ENCODE measurements at regions not wholly inside any gene's neighbourhood (a gene's known extent, or its start where the extent isn't known, plus 50 kb on each side); places are given as distances from the start of the nearest gene placed in this dataset.

DNA sequence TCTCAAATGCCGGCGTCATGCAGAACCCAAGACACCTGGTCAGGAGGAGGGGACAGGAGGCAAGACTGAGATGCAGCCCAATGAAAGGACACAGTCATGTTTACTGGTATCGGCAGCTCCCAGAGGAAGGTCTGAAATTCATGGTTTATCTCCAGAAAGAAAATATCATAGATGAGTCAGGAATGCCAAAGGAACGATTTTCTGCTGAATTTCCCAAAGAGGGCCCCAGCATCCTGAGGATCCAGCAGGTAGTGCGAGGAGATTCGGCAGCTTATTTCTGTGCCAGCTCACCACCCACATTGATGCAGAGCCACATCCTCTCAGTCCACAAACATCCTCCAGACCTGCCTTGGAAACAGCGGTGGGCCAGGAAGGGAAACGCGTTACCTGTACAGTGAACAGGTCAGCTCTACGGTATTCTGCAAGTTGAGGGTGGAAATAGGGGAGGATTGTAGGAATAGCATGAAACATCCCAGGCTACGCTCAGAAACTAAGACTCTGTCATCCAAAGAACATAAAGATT is 133.1 kb upstream of the PRSS1 start:
- H3K27ac ChIP-seq (replicated peaks), result no peak overlapping the region
- no peak overlapping the region for H3K4me3 ChIP-seq (replicated peaks; ENCODE audit: insufficient read depth, low read length)
- H3K27me3 ChIP-seq (ENCODE audit: insufficient read depth, poor library complexity, severe bottlenecking), result peaks cover 8% of the 10 kb centered on the region
- TF ChIP-seq SPI1 (IDR thresholded peaks at IDR 0.05; ENCODE audit: borderline replicate concordance, low read depth), result no peak
- no peak for TF ChIP-seq GABPA (IDR thresholded peaks at IDR 0.05; ENCODE audit: low read depth)
- TF ChIP-seq POLR2AphosphoS5 (IDR thresholded peaks at IDR 0.05; ENCODE audit: low read depth), result no peak
- no peak for TF ChIP-seq CTCF (IDR thresholded peaks at IDR 0.05; ENCODE audit: insufficient read depth, low read length)
- no peak for TF ChIP-seq REST (IDR thresholded peaks at IDR 0.05; ENCODE audit: insufficient replicate concordance, low read depth)
- DNase-seq (ENCODE audit: low read depth in 1 of 2, low spot score in 1 of 2), result no peak

- DNase-seq (ENCODE audit: low read depth in 1 of 2, low spot score in 1 of 2), result no peak
- no peak overlapping the region for H3K4me3 ChIP-seq (replicated peaks; ENCODE audit: insufficient read depth, low read length)
- peaks cover 4% of the 10 kb centered on the region for H3K27me3 ChIP-seq (ENCODE audit: insufficient read depth, poor library complexity, severe bottlenecking)
- no peak overlapping the region for H3K27ac ChIP-seq (replicated peaks)
- no peak for TF ChIP-seq POLR2AphosphoS5 (IDR thresholded peaks at IDR 0.05; ENCODE audit: low read depth)
- TF ChIP-seq SPI1 (IDR thresholded peaks at IDR 0.05; ENCODE audit: borderline replicate concordance, low read depth), result no peak
- no peak for TF ChIP-seq GABPA (IDR thresholded peaks at IDR 0.05; ENCODE audit: low read depth)
- no peak for TF ChIP-seq CTCF (IDR thresholded peaks at IDR 0.05; ENCODE audit: insufficient read depth, low read length)
- TF ChIP-seq REST (IDR thresholded peaks at IDR 0.05; ENCODE audit: insufficient replicate concordance, low read depth), result no peak
Measured at GRCh38 chr7:142615508-142615907, 133.8 kb upstream of the PRSS1 start.

GRCh38 chr7:142614116-142614515 is 135.2 kb upstream of the PRSS1 start:
- no peak overlapping the region for H3K27ac ChIP-seq (replicated peaks)
- DNase-seq (ENCODE audit: low read depth in 1 of 2, low spot score in 1 of 2), result no peak
- no peak overlapping the region for H3K4me3 ChIP-seq (replicated peaks; ENCODE audit: insufficient read depth, low read length)
- no peak for TF ChIP-seq POLR2AphosphoS5 (IDR thresholded peaks at IDR 0.05; ENCODE audit: low read depth)
- no peak for TF ChIP-seq REST (IDR thresholded peaks at IDR 0.05; ENCODE audit: insufficient replicate concordance, low read depth)
- TF ChIP-seq SPI1 (IDR thresholded peaks at IDR 0.05; ENCODE audit: borderline replicate concordance, low read depth), result no peak
- TF ChIP-seq CTCF (IDR thresholded peaks at IDR 0.05; ENCODE audit: insufficient read depth, low read length), result no peak
- TF ChIP-seq GABPA (IDR thresholded peaks at IDR 0.05; ENCODE audit: low read depth), result no peak
- H3K27me3 ChIP-seq (ENCODE audit: insufficient read depth, poor library complexity, severe bottlenecking), result peaks cover 4% of the 10 kb centered on the region
